ENCODE measurements at regions not wholly inside any gene's neighbourhood (a gene's known extent, or its start where the extent isn't known, plus 50 kb on each side); places are given as distances from the start of the nearest gene placed in this dataset.

GRCh38 chr3:178055939-178056338 lies 480.3 kb upstream of the KCNMB2 start:
- dilution Hi-C loops (cut with MboI; ENCODE audit: extremely low pct_ligation_motif_present, low sequenced_read_pairs) (no loop called here), intact Hi-C loops (cut with micrococcal nuclease) (no loop called here)
- no peak for FAIRE-seq
- no TSS peak for BruUV-seq (replicated peaks)
- Histone ChIP-seq H4K20me1 (replicated peaks; ENCODE audit: control insufficient read depth, extremely low read depth, insufficient read depth, low read length) (no peaks in the 10 kb centered on the region), H3K27me3 (ENCODE audit: control insufficient read depth in 2 of 2, insufficient read depth in 2 of 2, low read length in 2 of 2) (no peaks in the 10 kb centered on the region), H3K79me2 (ENCODE audit: control insufficient read depth, insufficient read depth, low read length) (no peaks in the 10 kb centered on the region), H3K4me1 (ENCODE audit: control insufficient read depth, extremely low read depth, insufficient read depth, low read length) (no peaks in the 10 kb centered on the region), H3K4me3 (replicated peaks in 1 of 3; ENCODE audit: insufficient read depth in 1 of 3, low read depth in 1 of 3, low read length in 3 of 3) (no peak overlapping the region), H3K9me3 (replicated peaks; ENCODE audit: control insufficient read depth, insufficient read depth, low read length) (no peaks in the 10 kb centered on the region), H3K36me3 (ENCODE audit: control insufficient read depth in 2 of 2, extremely low read depth in 1 of 2, insufficient read depth in 2 of 2, low read length in 2 of 2) (no peaks in the 10 kb centered on the region), H3K9me1 (replicated peaks; ENCODE audit: control insufficient read depth, extremely low read depth, insufficient read depth, low read length) (no peaks in the 10 kb centered on the region), H2AFZ (ENCODE audit: low read depth, low read length) (no peak overlapping the region), H3K27ac (ENCODE audit: insufficient read depth, low read depth, low read length) (no peak overlapping the region), H3K4me2 (ENCODE audit: insufficient read depth, low read length) (no peak overlapping the region), H3K9ac (replicated peaks; ENCODE audit: extremely low read depth, insufficient read depth, low read length) (no peak overlapping the region)
- POLR2A ChIA-PET = interaction anchor here (0.6 kb wide), 1 partner anchor 944 kb away, joined by 3 read pairs; no protein-coding TSS in a partner anchor
- CTCF ChIA-PET = no interaction called here
- TF ChIP-seq EZH2 (IDR thresholded peaks at IDR 0.05; ENCODE audit: borderline replicate concordance, low read depth, low read length, severe bottlenecking) (no peak), MAX (IDR thresholded peaks at IDR 0.05; ENCODE audit: insufficient read depth, insufficient read length) (no peak), POLR2A (IDR thresholded peaks at IDR 0.05; ENCODE audit: low read depth, low read length) (no peak), MYC (IDR thresholded peaks at IDR 0.05; ENCODE audit: low read depth, low read length) (no peak), GATA2 (IDR thresholded peaks at IDR 0.05; ENCODE audit: insufficient read depth, insufficient read length, low read depth, low read length) (no peak), CTCF (IDR thresholded peaks at IDR 0.05; ENCODE audit: extremely low read depth in 1 of 2, insufficient read depth in 1 of 2, low read depth in 1 of 2, low read length in 2 of 2) (no peak), FOS (IDR thresholded peaks at IDR 0.05; ENCODE audit: borderline replicate concordance, insufficient read depth, low read length) (no peak), JUN (IDR thresholded peaks at IDR 0.05; ENCODE audit: borderline replicate concordance, insufficient read depth, insufficient read length, low read depth) (no peak), POLR2AphosphoS5 (IDR thresholded peaks at IDR 0.05; ENCODE audit: insufficient read depth, low read depth, low read length) (no peak)
- DNase-seq (ENCODE audit: low read depth, low spot score) = no peak
